ENCODE measurements at regions not wholly inside any gene's neighbourhood (a gene's known extent, or its start where the extent isn't known, plus 50 kb on each side); places are given as distances from the start of the nearest gene placed in this dataset.

DNA sequence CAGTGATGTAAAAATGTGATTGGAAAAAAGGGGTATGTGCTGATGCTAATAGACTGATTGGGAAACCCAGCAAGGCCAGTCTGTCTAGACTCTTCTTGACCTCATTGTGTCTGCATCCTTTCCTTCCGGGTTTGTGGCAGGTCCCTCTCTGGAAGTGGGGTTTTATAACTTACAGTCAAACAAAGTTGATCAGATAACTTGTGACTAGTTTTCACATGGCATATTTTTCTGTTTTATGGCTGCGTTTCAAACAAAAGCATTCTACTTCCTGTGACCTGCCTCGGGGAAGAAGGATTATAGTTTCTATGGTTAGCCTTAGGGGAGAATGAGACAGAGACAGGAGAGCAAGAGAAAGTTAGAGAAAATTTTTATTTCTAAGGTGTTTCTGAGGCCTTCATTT is 188.7 kb upstream of the HNMT start:
- no peaks in the 10 kb centered on the region for H3K9me3 Mint-ChIP-seq (ENCODE audit: unreplicated experiment)
- no peaks in the 10 kb centered on the region for H3K36me3 Mint-ChIP-seq (ENCODE audit: unreplicated experiment)
- no peak overlapping the region for H3K4me3 Mint-ChIP-seq (ENCODE audit: unreplicated experiment)
- no peak for DNase-seq
- H3K27ac Mint-ChIP-seq (ENCODE audit: unreplicated experiment) = no peak overlapping the region
- no peaks in the 10 kb centered on the region for H3K4me1 Mint-ChIP-seq (ENCODE audit: low read depth, unreplicated experiment)
- TF ChIP-seq, protein P1, sequence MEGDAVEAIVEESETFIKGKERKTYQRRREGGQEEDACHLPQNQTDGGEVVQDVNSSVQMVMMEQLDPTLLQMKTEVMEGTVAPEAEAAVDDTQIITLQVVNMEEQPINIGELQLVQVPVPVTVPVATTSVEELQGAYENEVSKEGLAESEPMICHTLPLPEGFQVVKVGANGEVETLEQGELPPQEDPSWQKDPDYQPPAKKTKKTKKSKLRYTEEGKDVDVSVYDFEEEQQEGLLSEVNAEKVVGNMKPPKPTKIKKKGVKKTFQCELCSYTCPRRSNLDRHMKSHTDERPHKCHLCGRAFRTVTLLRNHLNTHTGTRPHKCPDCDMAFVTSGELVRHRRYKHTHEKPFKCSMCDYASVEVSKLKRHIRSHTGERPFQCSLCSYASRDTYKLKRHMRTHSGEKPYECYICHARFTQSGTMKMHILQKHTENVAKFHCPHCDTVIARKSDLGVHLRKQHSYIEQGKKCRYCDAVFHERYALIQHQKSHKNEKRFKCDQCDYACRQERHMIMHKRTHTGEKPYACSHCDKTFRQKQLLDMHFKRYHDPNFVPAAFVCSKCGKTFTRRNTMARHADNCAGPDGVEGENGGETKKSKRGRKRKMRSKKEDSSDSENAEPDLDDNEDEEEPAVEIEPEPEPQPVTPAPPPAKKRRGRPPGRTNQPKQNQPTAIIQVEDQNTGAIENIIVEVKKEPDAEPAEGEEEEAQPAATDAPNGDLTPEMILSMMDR (IDR thresholded peaks at IDR 0.05; ENCODE audit: partially characterized antibody, unreplicated experiment) = no peak
- H3K27me3 Mint-ChIP-seq (ENCODE audit: unreplicated experiment) = no peaks in the 10 kb centered on the region

DNA sequence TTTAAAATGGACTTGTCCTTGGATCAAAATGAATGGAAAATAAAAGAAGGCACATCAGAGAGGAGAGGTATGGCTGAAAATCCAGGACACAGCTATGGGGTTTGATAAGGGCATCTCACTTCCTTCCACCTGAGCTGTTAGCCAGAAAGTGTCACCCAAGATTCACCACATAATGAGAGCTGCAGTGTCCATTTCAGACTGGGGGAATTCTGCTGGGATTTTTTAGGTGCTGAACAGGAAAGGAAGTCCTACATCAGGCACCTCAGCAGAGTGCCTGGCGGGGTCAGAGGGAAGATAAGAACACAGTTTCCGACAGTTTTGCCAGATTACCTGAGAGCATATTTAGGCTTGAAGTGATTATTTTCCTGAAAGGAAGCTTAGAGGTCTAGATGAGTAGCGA is 187.6 kb upstream of the HNMT start:
- Mint-ChIP-seq H3K4me3 (ENCODE audit: unreplicated experiment) (no peak overlapping the region), H3K27ac (ENCODE audit: unreplicated experiment) (no peak overlapping the region), H3K36me3 (ENCODE audit: unreplicated experiment) (no peaks in the 10 kb centered on the region), H3K27me3 (ENCODE audit: unreplicated experiment) (no peaks in the 10 kb centered on the region), H3K4me1 (ENCODE audit: low read depth, unreplicated experiment) (no peaks in the 10 kb centered on the region), H3K9me3 (ENCODE audit: unreplicated experiment) (no peaks in the 10 kb centered on the region)
- no peak for DNase-seq
- TF ChIP-seq, protein P1 (IDR thresholded peaks at IDR 0.05; ENCODE audit: partially characterized antibody, unreplicated experiment) = no peak

DNA sequence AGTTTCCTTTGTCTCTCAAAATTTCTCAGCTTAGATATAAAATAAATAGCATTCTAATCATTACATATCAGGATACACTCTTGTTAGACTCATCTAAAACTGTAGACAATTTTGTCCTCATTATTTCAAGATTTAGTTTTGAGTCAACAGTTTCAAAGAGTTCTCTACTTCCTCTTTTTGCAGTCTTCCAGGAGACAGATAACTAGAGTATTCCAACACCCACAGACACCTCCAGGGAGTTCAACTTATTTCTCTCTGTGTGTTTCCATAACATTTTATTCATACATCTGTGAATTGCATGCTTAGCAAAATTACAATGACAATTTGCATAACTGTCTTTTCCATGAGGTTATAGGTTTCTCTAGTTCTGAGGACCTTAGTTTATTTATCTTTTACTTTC is 166.6 kb upstream of the HNMT start:
- peaks cover 3% of the 10 kb centered on the region for H3K9me3 Mint-ChIP-seq (ENCODE audit: unreplicated experiment)

DNA sequence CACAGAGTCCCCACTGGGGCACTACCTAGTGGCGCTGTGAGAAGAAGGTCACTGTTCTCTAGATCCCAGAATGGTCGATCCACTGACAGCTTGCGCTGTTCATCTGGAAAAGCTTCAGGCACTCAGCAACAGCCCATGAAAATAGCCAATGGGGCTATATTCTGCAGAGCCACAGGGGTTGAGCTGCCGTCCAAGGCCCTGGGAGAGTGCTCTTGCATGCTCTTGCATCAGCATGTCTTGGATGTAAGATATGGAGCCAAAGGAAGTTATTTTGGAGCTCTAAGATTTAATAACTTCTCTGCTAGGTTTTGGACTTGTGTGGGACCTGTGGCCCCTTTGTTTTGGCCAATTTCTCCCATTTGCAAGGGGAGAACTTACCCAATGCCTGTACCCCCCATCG is 164.7 kb upstream of the HNMT start:
- Mint-ChIP-seq H3K27me3 (ENCODE audit: unreplicated experiment) (no peaks in the 10 kb centered on the region), H3K9me3 (ENCODE audit: unreplicated experiment) (peaks cover 3% of the 10 kb centered on the region), H3K36me3 (ENCODE audit: unreplicated experiment) (peaks cover 6% of the 10 kb centered on the region), H3K27ac (ENCODE audit: unreplicated experiment) (no peak overlapping the region), H3K4me3 (ENCODE audit: unreplicated experiment) (no peak overlapping the region), H3K4me1 (ENCODE audit: low read depth, unreplicated experiment) (no peaks in the 10 kb centered on the region)
- no peak for DNase-seq
- TF ChIP-seq, protein P1 (IDR thresholded peaks at IDR 0.05; ENCODE audit: partially characterized antibody, unreplicated experiment) = no peak

More for the DNA sequence above, 166.6 kb upstream of the HNMT start:
- H3K27ac Mint-ChIP-seq (ENCODE audit: unreplicated experiment) = no peak overlapping the region
- no peak overlapping the region for H3K4me3 Mint-ChIP-seq (ENCODE audit: unreplicated experiment)
- TF ChIP-seq, protein P1 (IDR thresholded peaks at IDR 0.05; ENCODE audit: partially characterized antibody, unreplicated experiment) = no peak
- H3K4me1 Mint-ChIP-seq (ENCODE audit: low read depth, unreplicated experiment) = no peaks in the 10 kb centered on the region
- H3K36me3 Mint-ChIP-seq (ENCODE audit: unreplicated experiment) = peaks cover 6% of the 10 kb centered on the region
- no peaks in the 10 kb centered on the region for H3K27me3 Mint-ChIP-seq (ENCODE audit: unreplicated experiment)
- no peak for DNase-seq

DNA sequence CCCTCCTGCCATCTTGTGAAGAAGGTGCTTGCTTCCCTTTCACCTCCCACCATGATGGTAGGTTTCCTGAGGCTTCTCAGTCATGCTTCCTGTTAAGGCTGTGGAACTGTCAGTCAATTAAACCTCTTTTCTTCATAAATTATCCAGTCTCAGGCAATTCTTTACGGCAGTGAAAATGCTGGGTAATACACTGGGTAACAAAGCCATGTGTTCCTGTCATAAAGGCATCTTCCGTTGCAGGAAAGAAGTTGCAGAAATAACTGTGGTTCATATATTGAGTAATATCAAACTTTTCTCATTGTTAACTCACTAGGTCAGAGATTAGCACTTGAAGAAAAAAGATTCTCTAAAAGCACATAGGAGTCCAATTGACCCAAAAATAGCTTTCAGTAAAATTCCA is 163.9 kb upstream of the HNMT start:
- TF ChIP-seq, protein P1 (IDR thresholded peaks at IDR 0.05; ENCODE audit: partially characterized antibody, unreplicated experiment) = no peak
- Mint-ChIP-seq H3K9me3 (ENCODE audit: unreplicated experiment) (peaks cover 3% of the 10 kb centered on the region), H3K27me3 (ENCODE audit: unreplicated experiment) (no peaks in the 10 kb centered on the region), H3K4me1 (ENCODE audit: low read depth, unreplicated experiment) (no peaks in the 10 kb centered on the region), H3K4me3 (ENCODE audit: unreplicated experiment) (no peak overlapping the region), H3K27ac (ENCODE audit: unreplicated experiment) (no peak overlapping the region), H3K36me3 (ENCODE audit: unreplicated experiment) (peaks cover 6% of the 10 kb centered on the region)
- DNase-seq = no peak

All from glutamatergic neuron (in vitro differentiated cells).